BJ (cell line): ENCODE measurements at regions not wholly inside any gene's neighbourhood (a gene's known extent, or its start where the extent isn't known, plus 50 kb on each side); places are given as distances from the start of the nearest gene placed in this dataset.
"Not testable (repeated sequence)": the region's sequence is repeated elsewhere in the genome, so short reads cannot be mapped to it uniquely, and the experiment has no call there.

Source experiments
- CTCF ChIA-PET: fragments of 350-600 bp; formaldehyde crosslinking; extraction: SDS; loops from one replicate; lab custom pipeline; 2021; ENCODE audit warnings: antibody characterized with exemption, inconsistent platforms; lab: Yijun Ruan, JAX
- POLR2A ChIA-PET: fragments of 300-600 bp; sonication (Branson Sonifier 250); formaldehyde crosslinking; extraction: SDS; loops from one replicate; lab custom pipeline; 2021; ENCODE audit warnings: antibody characterized with exemption; lab: Charles Lee
- DNase-seq: peaks from one replicate; pipeline ENCODE4 v3.0.0-alpha.2; 2011; ENCODE audit warnings: low read depth
- H3K27me3 ChIP-seq: 2 replicates; pipeline ENCODE4 v1.6.0; 2011; ENCODE audit warnings: low read length; ENCODE audit not compliant: control insufficient read depth, insufficient read depth
- H3K36me3 ChIP-seq: 2 replicates; pipeline ENCODE4 v1.5.1; 2011; ENCODE audit warnings: low read length; ENCODE audit not compliant: control insufficient read depth, insufficient read depth
- H3K4me3 ChIP-seq: 2 replicates; pipeline ENCODE4 v1.5.1; 2011; ENCODE audit warnings: low read depth, mild to moderate bottlenecking, control low read depth, low read length
- CTCF ChIP-seq: IDR thresholded peaks from 2 replicates; pipeline ENCODE4 v1.5.1; 2011; ENCODE audit warnings: low read depth, mild to moderate bottlenecking, control low read depth, inconsistent platforms, low read length, moderate library complexity; ENCODE audit not compliant: insufficient read depth

GRCh38 chr17:27104605-27105221 lies 189.2 kb upstream of the WSB1 start:
- H3K4me3 ChIP-seq, H3K36me3 ChIP-seq, DNase-seq, H3K27me3 ChIP-seq, POLR2A ChIA-PET, CTCF ChIA-PET: not testable (repeated sequence)

DNA sequence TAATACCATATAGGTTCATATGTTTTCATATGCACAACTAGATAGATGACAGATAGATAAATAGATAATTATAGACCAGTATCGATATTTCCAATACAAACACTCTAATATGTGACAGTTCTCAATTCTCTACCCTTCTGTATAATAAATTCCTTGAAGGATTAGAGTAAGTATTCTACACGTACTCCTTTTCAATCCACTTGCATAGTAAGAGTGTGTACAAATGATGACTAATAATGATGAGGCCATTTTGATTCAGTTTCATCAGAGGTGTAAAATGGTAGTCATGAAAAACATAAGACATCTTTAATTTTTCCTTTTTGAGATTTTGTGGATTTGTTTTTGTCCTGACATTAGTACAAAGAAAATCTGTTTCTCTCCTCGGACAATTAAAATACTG lies 188.3 kb upstream of the WSB1 start:
- TF ChIP-seq CTCF: no peak
- POLR2A ChIA-PET: no interaction called here
- Histone ChIP-seq H3K4me3 (no peak overlapping the region), H3K36me3 (no peaks in the 10 kb centered on the region), H3K27me3 (no peaks in the 10 kb centered on the region)
- no peak for DNase-seq
- CTCF ChIA-PET: no interaction called here

GRCh38 chr17:27106347-27106981 lies 187.4 kb upstream of the WSB1 start:
- TF ChIP-seq CTCF: no peak
- no peaks in the 10 kb centered on the region for H3K27me3 ChIP-seq
- H3K36me3 ChIP-seq: no peaks in the 10 kb centered on the region
- CTCF ChIA-PET: no interaction called here
- POLR2A ChIA-PET: no interaction called here
- no peak overlapping the region for H3K4me3 ChIP-seq
- no peak for DNase-seq

GRCh38 chr17:27106982-27107360 lies 186.9 kb upstream of the WSB1 start:
- no peak for TF ChIP-seq CTCF
- CTCF ChIA-PET: no interaction called here
- POLR2A ChIA-PET: no interaction called here
- Histone ChIP-seq H3K4me3 (no peak overlapping the region), H3K36me3 (no peaks in the 10 kb centered on the region), H3K27me3 (no peaks in the 10 kb centered on the region)
- no peak for DNase-seq

DNA sequence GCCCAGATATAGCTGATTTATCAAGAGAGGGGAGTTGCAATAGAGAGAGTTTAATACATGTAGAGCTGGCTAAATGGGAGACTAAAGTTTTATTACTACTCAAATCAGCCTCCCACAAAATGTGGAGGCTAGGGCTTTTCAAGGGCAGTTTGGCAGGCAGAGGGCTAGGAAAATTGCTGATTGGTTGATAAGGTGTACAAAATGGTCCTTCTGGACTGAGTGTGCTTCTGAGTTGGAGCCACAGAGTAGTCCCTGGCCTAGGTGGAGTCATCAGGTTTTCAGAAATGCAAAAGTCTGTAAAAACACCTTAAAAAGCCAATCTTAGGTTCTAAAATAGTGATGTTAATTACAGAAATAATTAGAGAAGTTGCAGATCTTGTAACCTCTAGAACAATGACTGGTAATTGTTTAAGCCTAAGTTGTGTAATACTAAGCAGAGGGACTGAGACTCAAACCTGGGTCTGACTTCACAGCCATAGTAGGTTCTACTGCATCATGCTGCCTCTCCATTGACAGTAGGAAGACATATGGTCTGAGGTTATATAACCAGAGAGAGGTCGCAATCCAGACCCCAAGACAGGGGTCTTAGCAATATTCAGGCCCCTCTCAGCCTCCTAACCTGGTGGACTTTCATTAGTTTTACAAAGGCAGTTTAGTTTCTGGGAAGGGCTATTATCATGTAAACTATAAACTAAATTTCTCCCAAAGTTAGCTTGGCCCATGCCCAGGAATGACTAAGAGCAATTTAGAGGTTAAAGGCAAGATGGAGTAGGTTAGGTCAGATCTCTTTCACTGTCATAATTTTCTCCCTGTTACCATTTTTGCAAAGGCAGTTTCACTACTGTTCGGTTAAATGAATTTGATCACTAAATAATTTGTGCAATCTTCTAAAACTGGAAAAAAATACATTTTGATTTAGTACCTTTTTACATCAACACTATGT lies 186.3 kb upstream of the WSB1 start:
- CTCF ChIA-PET, H3K27me3 ChIP-seq, DNase-seq, H3K4me3 ChIP-seq, H3K36me3 ChIP-seq, POLR2A ChIA-PET: not testable (repeated sequence)

- CTCF ChIA-PET: no interaction called here
Observed at GRCh38 chr17:27109346-27109745, 184.6 kb upstream of the WSB1 start.

More at GRCh38 chr17:27109346-27109745, 184.6 kb upstream of the WSB1 start:
- no peak for DNase-seq
- no peaks in the 10 kb centered on the region for H3K36me3 ChIP-seq
- H3K27me3 ChIP-seq: no peaks in the 10 kb centered on the region
- no peak for TF ChIP-seq CTCF
- POLR2A ChIA-PET: no interaction called here
- H3K4me3 ChIP-seq: no peak overlapping the region
